AG20443 (cell line): ENCODE measurements at regions not wholly inside any gene's neighbourhood (a gene's known extent, or its start where the extent isn't known, plus 50 kb on each side); places are given as distances from the start of the nearest gene placed in this dataset.
A peak's percentile ranks its signal among the peaks of the same experiment; 100 is the strongest.

Experiments used
- DNase-seq: peaks from one replicate; pipeline ENCODE4 v3.0.0; 2012; ENCODE audit warnings: low spot score, mixed read lengths

DNA sequence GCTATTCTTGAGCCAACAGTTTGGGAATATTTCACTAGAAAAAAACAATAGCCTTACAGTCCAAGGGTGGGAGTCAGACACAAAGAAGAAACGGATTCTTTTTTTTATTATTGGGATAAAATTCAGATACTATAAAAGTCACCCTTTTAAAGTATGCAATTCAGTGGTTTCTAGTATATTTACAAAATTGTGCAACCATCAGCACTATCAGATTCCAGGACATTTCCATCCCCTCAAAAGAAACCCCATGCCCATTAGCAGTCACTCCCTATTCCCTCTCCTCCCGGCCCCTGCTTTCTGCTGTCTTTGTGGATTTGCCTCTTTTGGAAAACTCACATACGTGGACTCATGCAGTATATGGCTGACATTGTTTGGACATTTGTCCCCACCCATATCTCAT, 134.4 kb downstream of the C16orf95 start:
- DNase-seq = no peak

DNA sequence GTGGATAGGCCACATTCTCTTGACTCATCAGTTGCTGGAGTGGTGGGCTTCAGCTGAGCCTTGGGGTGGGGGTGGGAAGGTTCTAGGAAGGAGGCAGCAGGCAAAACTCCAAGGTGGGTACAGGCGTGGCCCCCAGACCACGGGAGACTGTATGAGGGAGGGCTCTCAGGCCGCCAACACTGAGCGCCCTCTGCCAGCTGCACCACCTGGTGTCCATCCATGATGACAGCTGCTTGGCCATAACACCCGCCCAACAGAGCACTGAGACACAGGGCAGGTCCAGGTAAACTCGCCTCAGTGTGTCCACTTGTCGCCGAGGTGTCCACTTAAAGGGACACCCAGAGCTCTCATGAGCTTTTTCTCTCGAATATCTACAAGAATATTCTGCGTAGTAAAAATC, 133.5 kb downstream of the C16orf95 start:
- no peak for DNase-seq

DNA sequence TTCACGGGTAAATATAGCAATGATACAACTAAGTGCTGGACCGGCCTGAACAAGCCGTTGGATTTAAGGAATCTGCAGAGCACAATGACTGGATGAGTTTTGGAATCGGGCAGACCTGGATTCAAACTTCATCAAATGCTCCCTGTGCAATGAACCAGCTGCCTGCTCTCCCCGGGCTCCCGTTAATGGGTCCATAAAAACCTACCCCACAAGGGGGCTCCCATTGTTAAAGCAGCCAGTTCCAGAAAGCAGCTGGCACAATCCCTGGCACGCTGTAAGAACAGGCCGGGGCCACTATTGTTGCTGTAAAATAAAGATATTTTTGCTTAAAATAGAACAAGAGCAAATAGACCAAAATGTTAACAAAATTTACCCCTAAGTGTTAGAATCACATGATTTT, 131.9 kb downstream of the C16orf95 start:
- no peak for DNase-seq

DNA sequence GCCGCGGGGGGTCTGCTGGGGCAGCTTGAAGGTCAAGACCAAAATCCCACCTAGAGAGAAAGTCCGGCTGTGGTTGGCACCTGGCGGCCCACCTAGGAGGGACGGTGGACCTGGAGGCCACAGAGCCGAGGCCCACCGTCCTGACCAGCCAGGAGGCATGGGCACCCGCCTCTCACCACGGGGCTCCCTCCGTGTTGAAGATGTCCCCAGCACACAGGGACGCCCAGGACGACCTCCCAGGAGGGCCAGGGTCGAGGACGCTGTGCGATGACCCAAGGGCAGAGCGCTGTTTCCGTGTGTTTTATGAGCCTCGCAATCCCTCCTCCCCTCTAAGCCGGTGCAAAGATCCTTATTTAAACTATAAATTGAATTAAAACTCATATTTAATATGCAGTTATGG, 131.2 kb downstream of the C16orf95 start:
- DNase-seq = no peak

DNA sequence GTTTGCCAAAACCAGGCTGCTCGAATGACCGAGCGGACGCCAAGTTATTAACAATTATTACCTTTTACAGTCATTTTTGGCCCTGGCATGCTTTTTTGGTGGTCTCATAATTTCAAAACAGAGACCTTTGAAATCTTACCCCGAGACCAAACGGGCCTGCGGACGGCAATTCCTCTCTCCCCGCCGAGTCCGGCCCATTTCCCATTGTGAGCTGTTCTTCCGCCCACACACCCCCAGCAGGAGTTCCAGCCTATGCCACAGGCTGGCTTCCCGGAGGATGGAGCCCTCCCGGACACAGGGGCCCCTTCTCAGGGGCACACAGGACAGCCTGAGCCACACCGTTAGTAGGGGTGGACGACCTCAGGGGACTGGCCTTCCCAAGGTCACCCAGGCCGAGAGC, 130.7 kb downstream of the C16orf95 start:
- DNase-seq = no peak

DNA sequence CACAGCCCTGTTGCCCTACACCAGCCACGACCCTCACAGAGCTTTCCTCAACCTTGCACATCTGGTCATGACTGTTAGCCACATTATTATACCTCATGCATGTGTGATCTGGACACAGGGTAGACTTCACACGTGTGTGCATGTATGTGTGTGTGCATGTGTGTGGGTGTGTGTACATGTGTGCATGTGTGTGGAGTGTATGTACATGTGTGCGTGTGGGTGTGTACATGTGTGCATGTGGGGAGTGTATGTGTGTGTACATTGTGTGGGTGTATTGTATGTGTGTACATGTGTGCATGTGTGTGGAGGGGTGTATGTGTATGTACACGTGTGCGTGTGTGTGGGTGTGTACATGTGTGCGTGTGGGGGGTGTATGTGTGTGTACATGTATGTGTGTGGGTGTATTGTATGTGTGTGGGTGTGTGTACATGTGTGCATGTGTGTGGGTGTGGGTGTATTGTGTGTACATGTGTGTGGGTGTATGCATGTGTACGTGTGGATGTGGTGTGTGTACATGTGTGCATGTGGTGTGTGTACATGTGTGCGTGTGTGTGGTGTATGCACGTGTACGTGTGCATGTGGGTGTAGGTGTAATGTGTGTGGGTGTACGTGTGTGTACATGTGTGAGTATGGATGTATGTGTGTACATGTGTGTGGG, 130.2 kb downstream of the C16orf95 start:
- no peak for DNase-seq

DNA sequence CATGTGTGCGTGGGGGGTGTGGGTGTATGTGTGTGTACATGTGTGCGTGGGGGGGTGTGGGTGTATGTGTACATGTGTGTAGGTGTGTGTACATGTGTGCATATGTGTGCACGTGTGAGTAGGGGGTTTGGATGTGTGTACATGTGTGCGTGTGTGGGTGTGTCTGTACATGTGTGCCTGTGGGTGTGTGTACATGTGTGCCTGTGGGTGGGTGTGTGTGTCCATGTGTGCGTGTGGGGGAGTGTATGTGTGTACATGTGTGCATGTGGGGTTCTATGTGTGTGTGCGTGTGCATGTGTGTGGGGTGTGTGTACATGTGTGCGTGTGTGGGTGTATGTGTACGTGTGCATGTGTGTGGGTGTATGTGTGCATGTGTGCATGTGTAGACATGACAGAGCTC, 129.1 kb downstream of the C16orf95 start:
- DNase-seq = no peak

DNA sequence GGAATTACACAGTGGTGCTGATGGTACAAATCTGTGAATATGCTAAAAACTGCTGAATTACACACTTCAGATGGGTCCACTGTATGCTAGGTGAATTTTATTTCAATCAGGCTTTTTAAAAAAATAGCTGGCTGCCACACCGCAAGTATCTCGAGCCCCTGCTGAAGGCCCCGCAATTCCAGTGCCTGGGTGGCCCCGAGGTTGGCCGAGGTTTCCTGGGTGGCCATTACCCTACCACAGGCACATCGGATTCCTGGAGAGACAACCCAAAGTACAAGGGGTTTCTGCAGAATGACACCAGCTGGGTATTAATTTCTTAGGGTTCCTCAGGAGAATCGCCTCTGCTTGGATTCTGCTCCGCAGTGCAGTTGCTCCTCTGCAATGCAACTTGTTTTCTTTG, 127.8 kb downstream of the C16orf95 start:
- DNase-seq = no peak

DNA sequence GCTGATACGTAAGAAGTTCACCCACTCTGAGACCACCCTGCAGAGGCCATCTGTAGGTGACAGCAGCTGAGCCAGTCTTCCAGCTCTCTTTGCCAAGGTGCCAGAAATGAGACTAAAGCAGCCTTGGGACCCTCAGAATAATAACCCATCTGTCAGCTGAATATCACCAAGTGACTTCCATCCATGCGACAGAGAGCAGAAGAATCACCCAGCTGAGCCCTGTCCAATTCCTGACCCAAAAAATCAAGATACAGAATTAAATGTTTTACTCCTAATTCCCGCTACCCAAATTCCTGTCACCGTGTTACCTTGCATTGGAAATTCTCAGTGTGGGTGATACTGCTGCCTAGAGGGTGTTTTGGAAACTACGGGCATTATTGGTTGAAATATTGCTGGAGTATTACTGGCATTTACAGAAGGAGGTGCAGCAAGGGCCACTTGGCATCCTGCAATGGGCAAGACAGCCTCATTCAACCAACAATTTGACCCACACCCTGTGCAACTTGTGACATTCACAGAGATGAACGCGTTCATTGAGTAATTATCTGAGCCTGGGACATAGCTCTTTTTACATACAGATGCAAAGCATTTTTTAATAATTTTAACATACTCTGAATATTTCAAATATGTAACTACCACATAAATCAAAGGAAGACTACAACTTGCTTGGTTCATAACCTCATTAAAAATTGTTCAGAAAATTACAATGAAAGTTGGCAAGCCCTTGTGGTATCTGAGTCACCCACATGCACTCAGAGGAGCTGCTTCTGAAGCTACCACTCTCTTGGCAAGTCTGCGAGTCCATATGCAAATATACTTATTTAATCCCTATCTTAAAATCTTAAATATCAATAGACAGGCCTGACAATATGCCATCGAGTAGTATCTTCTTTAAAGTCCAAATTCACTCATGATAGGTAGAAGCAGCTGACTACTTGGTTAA, 126.6 kb downstream of the C16orf95 start:
- DNase-seq = no peak

DNA sequence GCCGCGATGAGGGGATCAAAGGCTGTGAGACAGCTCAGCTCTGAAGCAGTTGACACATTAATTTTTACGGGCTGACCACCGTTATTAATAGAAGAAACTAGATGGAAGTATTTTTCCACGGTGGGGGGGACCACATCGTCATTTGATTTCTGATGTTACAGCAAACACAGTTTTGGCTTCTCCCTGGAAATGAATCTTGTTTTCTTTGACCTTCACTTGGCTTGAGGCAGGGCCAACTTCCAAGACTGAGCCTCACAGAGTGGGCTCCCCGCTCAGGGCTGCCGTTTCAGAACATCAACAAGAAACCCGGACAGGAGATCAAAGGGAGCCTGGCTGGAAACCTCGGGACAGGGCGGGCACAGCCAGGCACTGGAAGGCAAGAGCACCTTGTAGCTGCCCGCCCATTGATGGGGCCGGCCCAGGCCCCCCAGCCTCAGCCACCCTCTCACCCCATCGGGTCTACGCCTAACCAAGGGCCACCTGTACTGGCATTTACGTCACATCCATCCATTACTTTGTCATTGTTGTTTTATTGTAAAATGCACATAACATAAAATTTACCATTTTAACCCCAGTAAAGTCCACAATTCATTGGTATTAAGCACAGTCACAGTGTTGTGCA, 124.6 kb downstream of the C16orf95 start:
- no peak for DNase-seq

DNA sequence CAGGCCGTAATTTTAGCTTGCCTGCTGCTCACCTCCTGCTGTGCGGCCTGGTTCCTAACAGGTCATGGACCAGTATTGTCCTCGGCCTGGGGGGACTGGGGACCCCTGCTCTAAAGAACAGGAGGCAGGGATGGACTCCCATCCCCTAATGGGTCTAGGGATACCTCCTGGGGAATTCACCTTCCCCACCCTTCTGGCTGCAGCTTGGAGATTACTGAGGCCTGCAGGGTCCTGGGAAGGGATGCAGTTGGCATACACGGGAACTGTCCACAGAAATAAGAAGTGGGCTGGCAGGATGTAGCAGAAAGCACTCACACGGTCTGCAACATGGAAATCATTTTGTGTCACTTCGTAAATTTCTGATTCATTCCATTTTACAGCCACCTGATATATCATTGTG, 123.0 kb downstream of the C16orf95 start:
- DNase-seq = no peak

DNA sequence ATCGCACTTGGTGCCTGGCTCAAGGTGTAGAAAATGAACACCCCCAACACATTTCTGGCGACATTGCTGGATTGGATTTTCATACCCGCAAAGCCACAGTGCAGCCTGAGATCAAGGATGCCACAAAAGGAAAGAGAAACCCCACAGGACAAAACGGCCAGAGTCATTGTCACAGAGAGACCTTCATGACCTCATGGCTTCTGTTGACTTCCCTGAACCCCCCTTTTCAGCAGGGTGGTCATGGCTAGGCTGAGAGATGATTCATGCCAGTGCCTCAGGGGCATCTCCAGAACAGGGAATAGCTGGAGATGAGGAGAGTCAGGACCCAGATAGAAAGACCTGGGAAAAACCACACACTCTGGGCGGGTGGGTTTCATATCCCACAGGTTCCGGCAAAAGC, 122.0 kb downstream of the C16orf95 start:
- no peak for DNase-seq

DNA sequence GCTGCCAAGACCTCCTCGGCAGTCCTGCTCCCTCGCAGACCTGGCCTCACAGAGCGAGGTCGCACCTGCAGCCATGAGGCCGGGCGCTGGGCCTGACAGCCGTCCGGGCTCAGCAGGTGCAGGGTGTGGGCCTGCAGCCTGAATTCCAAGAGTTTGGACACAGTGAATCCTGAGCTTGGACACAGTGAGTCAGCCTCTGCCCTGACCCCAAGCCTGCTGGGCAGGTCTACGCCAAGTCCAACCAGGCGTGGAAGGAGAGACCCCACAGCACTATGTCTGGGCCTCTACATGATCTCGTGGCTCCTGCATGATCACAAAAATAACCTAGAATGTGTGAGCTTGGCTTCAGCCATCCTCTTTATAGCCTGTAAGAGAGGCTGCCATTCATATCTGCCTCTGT, 121.0 kb downstream of the C16orf95 start:
- DNase-seq = no peak

DNA sequence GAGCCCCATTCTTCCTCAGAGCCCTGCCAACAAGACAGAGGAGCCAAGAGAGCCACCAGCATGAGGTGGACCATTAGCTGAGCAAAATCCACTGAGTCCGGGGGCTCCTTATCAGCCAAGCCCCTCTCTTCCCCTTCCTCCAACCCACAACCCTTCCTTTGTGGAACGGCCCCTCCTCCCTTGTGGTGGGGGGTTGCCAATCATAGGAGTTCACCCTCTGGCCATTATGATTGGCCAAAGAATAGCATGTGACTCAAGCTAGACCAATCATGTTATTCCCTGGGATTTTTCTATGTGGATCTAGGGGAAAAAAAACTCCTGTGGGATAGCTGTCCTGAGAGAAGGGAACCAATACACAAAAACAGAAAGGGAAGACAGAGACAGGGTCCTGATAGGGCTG, 120.5 kb downstream of the C16orf95 start:
- no peak for DNase-seq

DNA sequence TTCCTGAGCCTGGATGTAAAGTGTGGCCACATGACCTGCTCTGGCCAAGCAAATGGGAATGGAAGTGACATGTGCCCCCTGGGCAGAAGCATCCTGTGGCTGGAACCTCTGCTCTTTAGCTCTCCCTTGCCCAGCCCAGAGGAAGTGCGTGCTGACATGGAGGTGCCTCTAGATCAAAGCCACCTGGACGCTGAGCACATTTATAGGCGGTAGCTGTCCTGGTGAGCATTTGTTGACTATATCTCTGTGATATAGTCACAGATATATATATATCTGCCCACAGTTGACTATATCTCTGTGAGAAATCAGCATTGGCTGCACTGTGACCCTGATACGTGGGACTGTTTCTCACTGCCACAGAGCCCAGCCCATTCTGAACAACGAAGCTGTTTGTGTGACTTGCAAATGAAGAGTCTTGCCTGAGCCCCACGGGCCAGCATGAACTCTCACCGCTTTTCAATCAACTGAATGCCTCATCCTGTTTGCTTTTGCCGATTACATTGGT, 118.8 kb downstream of the C16orf95 start:
- DNase-seq = no peak

DNA sequence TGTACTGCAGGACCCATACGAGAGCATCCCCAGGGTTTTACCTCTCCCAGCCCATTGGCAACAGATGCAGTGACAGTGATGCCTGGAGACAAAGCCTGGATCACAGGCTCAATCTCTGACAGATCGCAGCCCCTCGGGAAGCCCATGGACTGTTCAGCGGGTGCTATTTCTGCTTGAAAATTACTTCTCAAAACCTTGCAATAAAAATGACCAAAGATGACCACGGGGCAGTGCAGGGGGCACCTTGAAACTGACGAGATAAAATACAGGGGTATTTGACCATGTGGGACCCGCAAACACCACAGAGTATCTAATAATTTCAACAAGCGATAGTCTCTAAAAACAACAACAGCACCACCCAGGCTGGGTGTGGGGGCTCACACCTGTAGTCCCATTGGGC, 118.3 kb downstream of the C16orf95 start:
- DNase-seq = no peak

DNA sequence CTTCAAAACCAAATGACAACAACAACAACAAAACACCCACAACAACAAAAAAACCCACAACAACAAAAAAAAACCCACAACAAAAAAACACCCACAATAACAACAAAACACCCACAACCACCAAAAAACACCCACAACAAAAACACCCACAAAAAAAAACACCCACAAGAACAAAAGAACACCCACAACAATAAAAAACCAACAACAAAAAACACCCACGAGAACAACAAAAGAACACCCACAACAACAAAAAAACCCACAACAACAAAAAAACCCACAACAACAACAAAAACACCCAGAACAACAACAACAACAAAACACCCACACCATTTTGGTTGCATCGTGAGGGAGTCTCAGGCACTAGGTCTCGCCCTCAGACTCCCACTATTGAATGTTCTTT, 117.8 kb downstream of the C16orf95 start:
- DNase-seq = no peak

DNA sequence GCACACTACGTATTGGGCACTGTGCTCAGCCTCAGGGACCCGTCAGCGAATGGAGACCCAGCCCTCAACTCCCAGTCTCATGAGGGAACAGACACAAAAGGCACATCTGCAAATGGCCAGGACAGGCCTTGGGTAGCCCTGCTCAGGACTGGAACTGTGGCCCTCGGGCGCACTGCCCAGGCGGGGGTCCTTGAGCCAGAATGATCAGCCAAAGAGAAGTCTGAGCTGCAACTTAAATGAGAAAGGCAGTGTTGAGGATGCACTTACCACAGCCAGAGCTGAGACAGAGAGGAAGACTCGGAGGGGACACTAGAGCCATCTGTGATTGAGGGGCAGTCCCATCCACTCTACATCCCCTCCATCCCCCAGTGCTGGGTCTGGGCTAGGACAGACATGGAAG, 117.3 kb downstream of the C16orf95 start:
- no peak for DNase-seq

DNA sequence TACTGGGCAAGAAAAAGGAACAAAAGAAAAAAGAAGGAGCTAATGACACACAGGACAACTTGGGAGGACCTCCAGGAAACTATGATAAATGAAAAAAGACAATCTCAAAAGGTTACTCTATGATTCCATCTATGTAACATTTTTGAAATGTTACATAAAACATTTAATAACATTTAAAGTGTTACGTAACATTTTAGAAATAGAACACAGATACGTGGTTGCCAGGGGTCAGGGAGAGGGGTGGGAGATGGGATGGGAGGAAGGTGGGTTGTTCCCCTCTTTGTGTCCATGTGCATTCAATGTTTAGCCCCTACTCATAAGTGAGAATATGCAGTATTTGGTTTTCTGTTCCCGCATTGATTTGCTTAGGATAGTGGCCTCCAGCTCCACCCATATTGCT, 116.6 kb downstream of the C16orf95 start:
- DNase-seq = no peak

DNA sequence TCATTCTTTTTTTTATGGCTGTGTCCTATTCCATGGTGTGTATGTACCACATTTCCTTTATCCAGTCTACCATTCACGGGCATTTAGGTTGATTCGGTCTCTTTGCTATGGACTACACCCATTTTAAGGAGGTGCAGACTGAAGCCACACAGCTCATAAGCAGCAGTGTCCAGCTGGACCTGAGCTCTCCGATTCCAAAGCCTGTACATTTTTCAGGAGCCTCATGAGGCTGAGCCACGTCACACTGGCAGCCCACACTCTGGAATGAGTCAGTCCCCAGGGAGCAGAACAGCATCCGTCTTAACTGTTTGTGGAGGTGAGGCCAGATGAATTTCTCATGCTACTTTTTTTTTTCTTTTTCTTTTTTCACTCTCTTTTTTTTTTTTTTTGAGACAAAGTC, 116.1 kb downstream of the C16orf95 start:
- DNase-seq = peak; percentile 90

DNA sequence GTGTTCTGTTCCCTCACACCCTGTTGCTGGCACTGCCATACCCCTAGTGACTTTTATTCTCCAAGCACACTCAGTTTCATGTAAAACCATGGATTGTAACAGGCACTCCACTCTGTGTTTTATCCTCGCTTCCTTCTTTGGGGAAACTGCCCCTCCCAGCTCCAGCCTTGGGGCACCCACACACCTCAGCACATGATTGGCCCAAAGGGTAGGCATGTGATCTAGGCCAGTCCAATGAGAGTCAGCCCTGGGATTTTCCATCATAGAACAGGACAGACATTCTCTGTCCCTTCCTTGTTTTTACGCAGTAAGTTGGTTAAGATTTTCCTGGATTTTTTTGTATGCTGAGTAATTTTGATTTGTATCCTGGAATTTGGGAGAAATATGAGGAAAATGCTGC, 115.4 kb downstream of the C16orf95 start:
- DNase-seq = no peak

DNA sequence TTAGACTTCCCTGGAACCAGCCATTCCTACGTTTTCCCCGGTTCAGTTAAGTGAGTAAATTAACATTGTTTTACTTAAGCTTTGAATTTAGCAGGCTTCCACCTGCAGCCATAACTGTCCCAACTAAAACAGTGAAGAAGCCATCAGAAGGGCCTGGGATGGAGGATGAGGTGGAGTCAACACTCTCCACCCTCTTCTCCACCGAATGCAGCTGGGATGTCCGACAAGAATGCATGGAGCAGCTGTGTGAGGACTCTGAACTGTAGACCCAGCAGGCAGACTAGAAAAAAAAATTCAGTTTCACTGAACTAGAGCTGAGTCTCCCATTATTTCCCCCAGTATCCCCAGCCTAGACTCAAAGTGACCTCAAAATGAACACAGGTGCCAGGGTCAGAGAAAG, 114.8 kb downstream of the C16orf95 start:
- peak; percentile 61 for DNase-seq

DNA sequence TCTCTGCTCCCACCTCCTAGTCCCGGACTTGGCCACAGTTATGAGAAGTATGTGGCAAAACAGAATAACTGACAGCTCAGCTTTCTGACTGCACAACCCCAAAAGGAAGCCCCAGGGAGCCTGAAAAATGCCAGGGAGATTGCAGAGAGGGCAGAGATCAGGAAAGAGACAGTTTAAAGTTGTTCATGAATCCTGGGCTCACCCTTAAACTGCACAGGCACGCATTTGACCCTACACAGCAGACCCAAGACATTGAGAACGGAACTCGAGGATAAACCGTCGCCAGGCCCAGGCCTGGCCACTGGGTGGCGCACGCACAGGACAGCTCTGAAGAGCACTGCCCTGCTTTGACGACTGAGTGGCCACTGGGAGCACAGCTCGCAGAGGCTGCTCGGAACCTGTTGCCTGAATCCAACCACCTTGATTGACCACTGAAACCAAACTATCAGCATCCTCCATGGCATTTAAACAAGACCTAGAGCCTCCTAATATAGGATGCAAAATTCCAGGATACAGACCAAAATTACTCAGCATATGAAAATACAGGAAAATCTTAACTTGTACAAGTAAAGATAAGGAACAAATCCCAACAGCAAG, 114.0 kb downstream of the C16orf95 start:
- peak; percentile 77 for DNase-seq
